ENCODE measurements at regions not wholly inside any gene's neighbourhood (a gene's known extent, or its start where the extent isn't known, plus 50 kb on each side); places are given as distances from the start of the nearest gene placed in this dataset.

- TF ChIP-seq CTCF (IDR thresholded peaks at IDR 0.05): no peak
- Histone ChIP-seq H3K4me3 (no peak overlapping the region), H3K4me1 (no peaks in the 10 kb centered on the region), H3K27ac (no peak overlapping the region), H3K9me3 (no peaks in the 10 kb centered on the region), H3K27me3 (no peaks in the 10 kb centered on the region), H3K36me3 (no peaks in the 10 kb centered on the region)
- DNase-seq: no peak
- intact Hi-C loops (cut with DNase I; ENCODE audit: low total_unique reads): no loop called here
Measured at GRCh38 chr10:61547297-61547696, 94.1 kb upstream of the TMEM26 start.

GRCh38 chr10:61545170-61545569 is 92.0 kb upstream of the TMEM26 start:
- Histone ChIP-seq H3K4me1 (no peaks in the 10 kb centered on the region), H3K36me3 (no peaks in the 10 kb centered on the region), H3K27me3 (no peaks in the 10 kb centered on the region), H3K9me3 (no peaks in the 10 kb centered on the region), H3K27ac (no peak overlapping the region), H3K4me3 (no peak overlapping the region)
- no peak for TF ChIP-seq CTCF (IDR thresholded peaks at IDR 0.05)
- intact Hi-C loops (cut with DNase I; ENCODE audit: low total_unique reads): no loop called here
- no peak for DNase-seq

GRCh38 chr10:61543831-61544230 is 90.7 kb upstream of the TMEM26 start:
- no peak for DNase-seq
- Histone ChIP-seq H3K36me3 (no peaks in the 10 kb centered on the region), H3K4me1 (no peaks in the 10 kb centered on the region), H3K4me3 (no peak overlapping the region), H3K9me3 (no peaks in the 10 kb centered on the region), H3K27ac (no peak overlapping the region), H3K27me3 (no peaks in the 10 kb centered on the region)
- TF ChIP-seq CTCF (IDR thresholded peaks at IDR 0.05): no peak
- intact Hi-C loops (cut with DNase I; ENCODE audit: low total_unique reads): no loop called here

- intact Hi-C loops (cut with DNase I; ENCODE audit: low total_unique reads): no loop called here
- H3K9me3 ChIP-seq: no peaks in the 10 kb centered on the region
- no peak overlapping the region for H3K4me3 ChIP-seq
- no peak overlapping the region for H3K27ac ChIP-seq
- H3K36me3 ChIP-seq: no peaks in the 10 kb centered on the region
- TF ChIP-seq CTCF (IDR thresholded peaks at IDR 0.05): no peak
- no peaks in the 10 kb centered on the region for H3K4me1 ChIP-seq
- DNase-seq: no peak
- no peaks in the 10 kb centered on the region for H3K27me3 ChIP-seq
Measured at GRCh38 chr10:61542596-61542995, 89.4 kb upstream of the TMEM26 start.

GRCh38 chr10:61541960-61542359 is 88.8 kb upstream of the TMEM26 start:
- no peaks in the 10 kb centered on the region for H3K9me3 ChIP-seq
- no peak overlapping the region for H3K4me3 ChIP-seq
- no peaks in the 10 kb centered on the region for H3K36me3 ChIP-seq
- H3K4me1 ChIP-seq: no peaks in the 10 kb centered on the region
- TF ChIP-seq CTCF (IDR thresholded peaks at IDR 0.05): no peak
- DNase-seq: no peak
- H3K27ac ChIP-seq: no peak overlapping the region
- no peaks in the 10 kb centered on the region for H3K27me3 ChIP-seq
- intact Hi-C loops (cut with DNase I; ENCODE audit: low total_unique reads): no loop called here

- TF ChIP-seq CTCF (IDR thresholded peaks at IDR 0.05): no peak
- DNase-seq: no peak
- Histone ChIP-seq H3K9me3 (no peaks in the 10 kb centered on the region), H3K27ac (no peak overlapping the region), H3K4me3 (no peak overlapping the region), H3K36me3 (no peaks in the 10 kb centered on the region), H3K4me1 (no peaks in the 10 kb centered on the region), H3K27me3 (no peaks in the 10 kb centered on the region)
- intact Hi-C loops (cut with DNase I; ENCODE audit: low total_unique reads): no loop called here
Measured at GRCh38 chr10:61539876-61540275, 86.7 kb upstream of the TMEM26 start.

Measured in tibial artery (tissue), 4 donors.